Loucy (cell line): ENCODE measurements at regions not wholly inside any gene's neighbourhood (a gene's known extent, or its start where the extent isn't known, plus 50 kb on each side); places are given as distances from the start of the nearest gene placed in this dataset.

Experiments
- H2AFZ ChIP-seq: fragments of 200-600 bp; sonication (generic); 2 replicates; pipeline ENCODE4 v1.6.0; 2016; ENCODE audit warnings: antibody characterized with exemption, mild to moderate bottlenecking, low read length, moderate library complexity
- H3F3A ChIP-seq: fragments of 200-600 bp; 2 replicates; pipeline ENCODE4 v1.6.0; 2016; ENCODE audit warnings: antibody characterized with exemption, low read depth, mild to moderate bottlenecking
- H3K27me3 ChIP-seq: fragments of 200-600 bp; sonication (generic); 2 replicates; pipeline ENCODE4 v1.6.1; 2014; ENCODE audit warnings: low read length, mild to moderate bottlenecking; ENCODE audit not compliant: insufficient read depth, poor library complexity, severe bottlenecking
- H3K36me3 ChIP-seq: fragments of 200-600 bp; sonication (generic); 2 replicates; pipeline ENCODE4 v1.6.1; 2016; ENCODE audit warnings: low read length; ENCODE audit not compliant: insufficient read depth
- H3K4me1 ChIP-seq: fragments of 200-600 bp; sonication (generic); 2 replicates; pipeline ENCODE4 v1.5.1; 2014; ENCODE audit warnings: low read length, mild to moderate bottlenecking; ENCODE audit not compliant: insufficient read depth, poor library complexity, severe bottlenecking
- H3K4me2 ChIP-seq: fragments of 200-600 bp; sonication (generic); 2 replicates; pipeline ENCODE4 v1.6.0; 2014; ENCODE audit warnings: antibody characterized with exemption, low read length, low read depth, mild to moderate bottlenecking; ENCODE audit not compliant: poor library complexity, severe bottlenecking
- H3K4me3 ChIP-seq: fragments of 200-600 bp; sonication (generic); 2 replicates; pipeline ENCODE4 v1.5.1; 2014; ENCODE audit warnings: low read length, mild to moderate bottlenecking, mixed read lengths; ENCODE audit not compliant: poor library complexity, severe bottlenecking
- H3K79me2 ChIP-seq: fragments of 200-600 bp; sonication (generic); 2 replicates; pipeline ENCODE4 v1.6.1; 2014; ENCODE audit warnings: low read length; ENCODE audit not compliant: insufficient read depth
- H3K9ac ChIP-seq: fragments of 200-600 bp; sonication (generic); 2 replicates; pipeline ENCODE4 v1.6.0; 2014; ENCODE audit warnings: mild to moderate bottlenecking, low read depth, low read length, moderate library complexity; ENCODE audit not compliant: poor library complexity, severe bottlenecking
- H3K9me2 ChIP-seq: fragments of 200-600 bp; sonication (generic); replicated peaks from 2 replicates; pipeline ENCODE4 v1.6.1; 2016; ENCODE audit warnings: low read depth, low read length, mixed read lengths
- H3K9me3 ChIP-seq: fragments of 200-600 bp; sonication (generic); 2 replicates; pipeline ENCODE4 v1.6.1; 2014; ENCODE audit warnings: mild to moderate bottlenecking, antibody characterized with exemption, low read length, low read depth; ENCODE audit not compliant: insufficient read depth
- H4K20me1 ChIP-seq: fragments of 200-600 bp; sonication (generic); 2 replicates; pipeline ENCODE4 v1.6.0; 2014; ENCODE audit warnings: antibody characterized with exemption, low read length, mild to moderate bottlenecking; ENCODE audit not compliant: insufficient read depth, poor library complexity, severe bottlenecking
- EZH2phosphoT487 ChIP-seq: fragments of 200-600 bp; IDR thresholded peaks from 2 replicates; pipeline ENCODE4 v1.6.1; 2018; ENCODE audit warnings: antibody characterized with exemption, mild to moderate bottlenecking, moderate library complexity, borderline replicate concordance
- TF ChIP-seq, protein P1 (sequence below): fragments of 200-600 bp; sonication (generic); conservative IDR thresholded peaks from 2 replicates; pipeline ENCODE4 v1.5.1; 2014; ENCODE audit warnings: mild to moderate bottlenecking, antibody characterized with exemption, low read length

DNA sequence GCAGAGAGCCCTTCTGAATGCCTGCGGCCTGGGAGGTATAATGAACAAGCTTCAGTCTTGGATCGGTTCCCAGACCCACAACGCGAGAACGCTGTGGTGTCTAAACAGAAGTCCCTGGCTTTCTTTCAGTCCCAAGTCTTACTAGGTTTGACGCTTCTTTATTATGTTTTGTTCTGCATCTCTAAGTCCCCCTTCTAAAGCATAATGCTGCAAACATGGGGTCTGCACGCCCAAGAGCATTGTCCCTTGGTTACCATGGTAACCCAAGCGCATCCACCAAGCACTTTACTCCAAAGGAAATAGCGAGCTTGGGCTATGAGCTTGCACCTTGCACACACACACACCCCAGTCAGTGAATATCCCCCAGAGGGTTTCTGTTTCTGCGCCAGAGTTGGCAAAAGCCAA is 193.7 kb downstream of the INO80D start:
- H4K20me1 ChIP-seq: no peaks in the 10 kb centered on the region
- no peaks in the 10 kb centered on the region for H3K4me1 ChIP-seq
- no peak for TF ChIP-seq EZH2phosphoT487
- TF ChIP-seq, protein P1, sequence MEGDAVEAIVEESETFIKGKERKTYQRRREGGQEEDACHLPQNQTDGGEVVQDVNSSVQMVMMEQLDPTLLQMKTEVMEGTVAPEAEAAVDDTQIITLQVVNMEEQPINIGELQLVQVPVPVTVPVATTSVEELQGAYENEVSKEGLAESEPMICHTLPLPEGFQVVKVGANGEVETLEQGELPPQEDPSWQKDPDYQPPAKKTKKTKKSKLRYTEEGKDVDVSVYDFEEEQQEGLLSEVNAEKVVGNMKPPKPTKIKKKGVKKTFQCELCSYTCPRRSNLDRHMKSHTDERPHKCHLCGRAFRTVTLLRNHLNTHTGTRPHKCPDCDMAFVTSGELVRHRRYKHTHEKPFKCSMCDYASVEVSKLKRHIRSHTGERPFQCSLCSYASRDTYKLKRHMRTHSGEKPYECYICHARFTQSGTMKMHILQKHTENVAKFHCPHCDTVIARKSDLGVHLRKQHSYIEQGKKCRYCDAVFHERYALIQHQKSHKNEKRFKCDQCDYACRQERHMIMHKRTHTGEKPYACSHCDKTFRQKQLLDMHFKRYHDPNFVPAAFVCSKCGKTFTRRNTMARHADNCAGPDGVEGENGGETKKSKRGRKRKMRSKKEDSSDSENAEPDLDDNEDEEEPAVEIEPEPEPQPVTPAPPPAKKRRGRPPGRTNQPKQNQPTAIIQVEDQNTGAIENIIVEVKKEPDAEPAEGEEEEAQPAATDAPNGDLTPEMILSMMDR: no peak
- H2AFZ ChIP-seq: no peak overlapping the region
- no peak overlapping the region for H3K9ac ChIP-seq
- H3K9me2 ChIP-seq: no peaks in the 10 kb centered on the region
- H3K9me3 ChIP-seq: no peaks in the 10 kb centered on the region
- H3F3A ChIP-seq: no peaks in the 10 kb centered on the region
- H3K4me2 ChIP-seq: no peak overlapping the region
- no peak overlapping the region for H3K4me3 ChIP-seq
- no peaks in the 10 kb centered on the region for H3K36me3 ChIP-seq
- H3K79me2 ChIP-seq: no peaks in the 10 kb centered on the region
- no peaks in the 10 kb centered on the region for H3K27me3 ChIP-seq

GRCh38 chr2:205889114-205889513 is 196.9 kb downstream of the INO80D start:
- TF ChIP-seq, protein P1: no peak
- TF ChIP-seq EZH2phosphoT487: no peak
- H3K79me2 ChIP-seq: no peaks in the 10 kb centered on the region
- H3K9me2 ChIP-seq: no peaks in the 10 kb centered on the region

GRCh38 chr2:205887637-205888036 is 198.3 kb downstream of the INO80D start:
- Histone ChIP-seq H3K9me2 (no peaks in the 10 kb centered on the region), H3K36me3 (no peaks in the 10 kb centered on the region), H2AFZ (no peak overlapping the region), H3K4me1 (no peaks in the 10 kb centered on the region), H3K9ac (no peak overlapping the region), H3F3A (no peaks in the 10 kb centered on the region), H3K9me3 (no peaks in the 10 kb centered on the region), H3K4me2 (no peak overlapping the region), H4K20me1 (no peaks in the 10 kb centered on the region), H3K27me3 (no peaks in the 10 kb centered on the region), H3K4me3 (no peak overlapping the region), H3K79me2 (no peaks in the 10 kb centered on the region)
- TF ChIP-seq, protein P1: no peak
- no peak for TF ChIP-seq EZH2phosphoT487

More at GRCh38 chr2:205889114-205889513, 196.9 kb downstream of the INO80D start:
- Histone ChIP-seq H3K9me3 (no peaks in the 10 kb centered on the region), H4K20me1 (no peaks in the 10 kb centered on the region), H3K27me3 (no peaks in the 10 kb centered on the region), H2AFZ (no peak overlapping the region), H3K36me3 (no peaks in the 10 kb centered on the region), H3K9ac (no peak overlapping the region), H3K4me3 (no peak overlapping the region), H3F3A (no peaks in the 10 kb centered on the region), H3K4me2 (no peak overlapping the region), H3K4me1 (no peaks in the 10 kb centered on the region)
